Fibroblast of skin of left quadriceps (primary cell): ENCODE measurements at regions not wholly inside any gene's neighbourhood (a gene's known extent, or its start where the extent isn't known, plus 50 kb on each side); places are given as distances from the start of the nearest gene placed in this dataset.

ENCODE experiments used
- DNase-seq, 2 experiments: peaks; one replicate each; pipeline ENCODE4 v3.0.0-alpha.2; 2013; ENCODE audit warnings: low read depth in 2 of 2

DNA sequence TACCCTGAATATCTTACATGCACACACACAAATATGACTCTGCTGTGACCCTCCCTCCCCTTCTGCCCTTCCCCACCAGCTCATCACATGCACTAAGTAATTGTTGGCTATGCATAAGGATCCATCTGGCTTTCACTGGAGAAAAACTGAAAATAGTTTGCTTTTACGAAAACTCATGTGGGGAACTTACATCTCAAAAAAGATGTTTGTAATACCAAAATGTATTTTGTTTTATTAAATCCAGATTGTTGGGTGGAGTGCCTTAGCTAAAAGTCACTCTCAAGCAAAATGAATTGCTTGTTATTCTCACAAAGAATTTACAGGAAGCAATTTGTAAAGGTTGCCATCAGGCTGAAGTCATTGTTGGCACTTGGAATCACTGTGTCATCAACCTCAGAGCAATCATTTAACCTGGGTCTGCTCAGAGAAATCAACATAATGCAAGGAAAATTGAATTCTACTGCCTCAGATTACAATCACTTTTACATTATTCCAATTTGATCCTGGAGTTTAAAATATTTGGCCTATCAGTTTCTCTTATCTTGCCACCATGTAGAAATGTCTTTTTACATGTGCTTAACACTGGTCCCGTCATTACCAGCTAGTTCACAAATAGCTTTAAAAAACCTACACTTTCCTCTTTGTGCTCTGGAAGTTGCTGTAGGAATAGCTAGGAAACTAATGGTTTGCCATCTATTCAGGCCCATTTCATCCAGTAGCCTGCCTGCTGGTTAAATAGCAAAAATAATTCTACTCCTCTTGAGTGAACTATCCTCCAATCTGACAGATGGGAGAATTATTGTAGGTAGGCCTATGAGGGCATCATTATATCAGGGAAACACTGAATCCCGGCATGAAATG lies 90.3 kb upstream of the TMEM17 start:
- peak; percentile 95 to 96 for DNase-seq

DNA sequence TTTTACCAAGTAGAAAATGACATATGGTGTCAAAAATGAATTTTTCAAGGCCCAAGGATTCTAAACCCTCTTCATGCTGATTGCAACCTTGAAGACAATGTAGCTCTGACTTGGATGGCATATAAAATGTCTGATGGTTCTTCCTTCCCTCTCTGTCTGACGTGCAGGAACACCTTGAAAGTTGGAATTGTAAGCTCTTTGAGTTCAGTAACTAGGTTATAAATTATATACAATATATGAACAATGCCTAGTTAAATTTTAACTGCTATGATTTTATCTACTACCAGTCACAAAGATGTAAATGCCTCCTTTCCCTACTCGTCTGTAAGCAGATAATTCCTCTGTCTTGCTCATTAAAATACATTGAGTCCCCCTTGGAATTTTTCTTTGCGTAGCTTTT lies 89.5 kb upstream of the TMEM17 start:
- DNase-seq, result no peak

DNA sequence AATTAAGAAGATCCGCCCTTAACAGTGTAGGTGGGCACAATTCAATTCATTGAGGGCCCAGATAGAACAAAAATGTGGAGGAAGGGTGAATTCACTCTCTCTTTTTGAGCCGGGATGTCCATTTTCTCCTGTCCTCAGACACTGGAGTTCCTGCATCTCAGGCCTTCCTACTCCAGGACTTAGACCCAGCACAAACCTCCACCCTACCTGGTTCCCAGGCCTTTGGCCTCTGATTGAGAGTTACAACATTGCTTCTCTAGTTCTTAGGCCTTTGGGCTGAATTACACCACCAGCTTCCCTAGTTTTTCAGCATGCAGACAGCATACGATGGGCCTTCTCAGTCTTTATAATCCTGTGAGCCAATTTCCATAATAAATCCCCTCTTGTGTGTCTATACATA lies 87.8 kb upstream of the TMEM17 start:
- DNase-seq, result no peak

GRCh38 chr2:62591491-62591890 lies 85.5 kb upstream of the TMEM17 start:
- no peak for DNase-seq

DNA sequence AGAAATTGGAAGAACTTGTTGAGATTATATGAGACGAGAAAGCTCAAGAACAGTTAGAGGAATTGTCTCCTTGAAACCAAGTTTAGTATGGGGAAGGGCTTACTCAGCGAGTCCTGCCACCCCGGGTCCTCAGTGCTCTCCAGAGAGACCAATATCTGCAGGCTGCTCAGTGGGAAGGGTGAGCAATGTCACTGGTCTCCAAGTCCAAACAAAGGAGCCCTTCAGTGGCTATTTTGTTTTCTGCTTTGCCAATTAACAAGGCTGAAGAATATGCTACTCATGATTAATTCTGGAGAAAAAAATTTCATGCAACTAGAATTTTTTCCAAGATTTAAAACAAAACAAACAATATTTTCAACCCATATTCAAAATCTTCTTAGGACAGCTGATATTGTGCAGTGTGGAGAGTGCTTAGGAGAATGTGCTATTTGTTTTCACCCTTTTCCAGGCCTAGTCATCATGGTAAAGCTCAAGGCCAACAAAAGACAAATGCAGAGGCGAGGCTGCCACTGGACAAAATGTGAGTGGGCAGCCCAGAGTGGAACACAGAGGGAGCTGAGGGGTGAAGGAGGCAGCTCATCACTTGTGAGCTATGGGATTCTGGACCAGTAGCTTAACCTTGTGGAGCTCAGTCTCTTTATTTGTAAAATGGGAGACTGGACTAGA lies 83.8 kb upstream of the TMEM17 start:
- no peak for DNase-seq

DNA sequence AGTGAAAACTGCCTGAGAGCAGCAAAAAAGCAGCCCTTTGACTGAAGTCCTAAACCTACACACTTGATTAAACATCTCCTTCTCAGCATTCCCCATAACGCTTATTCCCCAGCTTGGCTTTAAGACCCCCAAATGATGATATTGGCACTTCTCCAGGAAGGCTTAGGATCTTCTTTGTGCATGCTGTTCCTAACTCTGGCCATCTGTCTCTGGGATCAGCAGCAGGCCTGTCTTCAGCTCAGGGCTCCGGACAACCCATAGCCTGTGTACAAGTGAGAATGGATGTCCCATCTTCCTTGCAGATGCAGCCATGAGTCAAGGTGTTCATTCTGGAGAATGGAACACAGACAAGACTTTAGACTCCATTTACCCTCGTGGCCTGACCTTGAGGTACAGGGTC lies 81.6 kb upstream of the TMEM17 start:
- no peak for DNase-seq

- DNase-seq, result no peak
Measured at GRCh38 chr2:62586981-62587380, 81.0 kb upstream of the TMEM17 start.

DNA sequence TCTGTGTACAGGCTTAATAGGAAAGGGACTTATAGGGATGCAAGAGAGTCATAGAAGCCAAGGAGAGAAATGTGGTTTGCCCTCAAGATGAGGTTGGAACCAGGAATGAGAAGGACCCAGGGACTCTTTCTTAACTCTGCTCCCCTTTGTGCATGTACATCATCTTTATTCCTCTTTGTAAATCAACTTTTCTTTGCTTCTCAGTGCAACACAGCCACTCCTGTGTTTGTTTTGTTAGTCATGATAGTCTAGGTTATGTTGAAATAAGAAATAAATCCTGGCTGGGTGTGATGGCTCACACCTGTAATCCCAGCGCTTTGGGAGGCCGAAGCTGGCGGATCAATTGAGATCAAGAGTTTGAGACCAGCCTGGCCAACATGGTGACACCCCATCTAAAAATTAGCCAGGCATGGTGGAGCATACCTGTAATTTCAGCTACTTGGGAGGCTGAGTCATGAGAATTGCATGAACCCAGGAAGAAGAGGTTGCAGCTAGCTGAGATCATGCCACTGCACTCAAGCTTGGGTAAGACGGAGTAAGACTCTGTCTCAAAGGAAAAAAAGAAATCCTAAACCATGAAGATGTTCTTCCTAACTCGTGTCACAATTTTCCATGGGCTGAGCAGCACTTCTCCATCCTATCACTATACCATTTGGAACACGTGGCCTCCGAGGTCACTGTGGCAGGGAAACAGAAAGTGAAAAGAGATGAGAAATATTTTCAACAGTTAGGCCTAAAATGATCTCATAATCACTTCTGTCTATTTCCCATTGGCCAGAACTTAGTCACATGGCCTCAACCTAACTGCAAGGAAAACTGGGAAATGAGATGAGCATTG lies 73.0 kb upstream of the TMEM17 start:
- peak; percentile 40 for DNase-seq

DNA sequence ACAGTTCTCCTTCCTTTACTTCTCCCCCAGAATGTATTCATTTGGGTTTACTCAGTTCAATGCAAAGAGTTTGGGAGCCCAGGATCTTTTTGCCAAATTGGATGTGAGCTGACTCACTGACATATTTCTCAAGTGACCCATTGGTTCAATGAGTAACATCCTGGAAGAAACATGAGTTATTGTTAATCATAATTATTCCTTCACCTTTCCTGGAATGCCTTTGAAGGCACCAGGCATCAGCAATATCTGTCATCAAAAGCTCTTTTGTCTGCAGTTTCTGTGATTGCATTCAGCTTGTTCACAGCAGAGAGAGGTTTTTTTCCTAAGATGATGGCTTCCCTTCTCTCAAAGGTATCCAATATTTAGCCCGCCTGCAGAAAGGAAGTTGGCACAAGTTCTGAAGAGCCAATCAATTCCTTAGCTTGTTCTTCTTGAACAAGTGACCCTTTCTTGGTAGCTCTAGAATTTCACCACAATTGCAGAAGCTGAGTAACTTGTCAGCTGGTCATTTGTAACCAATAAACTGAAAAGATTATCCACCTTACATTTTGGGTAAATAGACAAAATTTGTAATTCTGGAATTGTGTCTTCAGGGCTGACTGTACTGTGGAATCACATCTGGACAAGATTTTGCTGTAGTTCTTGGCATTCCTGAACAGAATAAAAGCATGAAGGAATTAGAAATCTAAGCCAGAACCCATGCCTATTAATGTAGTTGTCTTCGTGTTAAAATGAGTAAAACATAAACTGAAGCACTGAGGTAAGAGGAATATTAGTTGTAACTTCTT lies 72.2 kb upstream of the TMEM17 start:
- peak; percentile 94 for DNase-seq

- DNase-seq, result no peak
Measured at GRCh38 chr2:62576276-62576939, 70.4 kb upstream of the TMEM17 start.

GRCh38 chr2:62573936-62574335 lies 67.9 kb upstream of the TMEM17 start:
- DNase-seq, result no peak

GRCh38 chr2:62573137-62573731 lies 67.2 kb upstream of the TMEM17 start:
- no peak for DNase-seq

- no peak for DNase-seq
Measured at GRCh38 chr2:62570861-62571698, 65.1 kb upstream of the TMEM17 start.

DNA sequence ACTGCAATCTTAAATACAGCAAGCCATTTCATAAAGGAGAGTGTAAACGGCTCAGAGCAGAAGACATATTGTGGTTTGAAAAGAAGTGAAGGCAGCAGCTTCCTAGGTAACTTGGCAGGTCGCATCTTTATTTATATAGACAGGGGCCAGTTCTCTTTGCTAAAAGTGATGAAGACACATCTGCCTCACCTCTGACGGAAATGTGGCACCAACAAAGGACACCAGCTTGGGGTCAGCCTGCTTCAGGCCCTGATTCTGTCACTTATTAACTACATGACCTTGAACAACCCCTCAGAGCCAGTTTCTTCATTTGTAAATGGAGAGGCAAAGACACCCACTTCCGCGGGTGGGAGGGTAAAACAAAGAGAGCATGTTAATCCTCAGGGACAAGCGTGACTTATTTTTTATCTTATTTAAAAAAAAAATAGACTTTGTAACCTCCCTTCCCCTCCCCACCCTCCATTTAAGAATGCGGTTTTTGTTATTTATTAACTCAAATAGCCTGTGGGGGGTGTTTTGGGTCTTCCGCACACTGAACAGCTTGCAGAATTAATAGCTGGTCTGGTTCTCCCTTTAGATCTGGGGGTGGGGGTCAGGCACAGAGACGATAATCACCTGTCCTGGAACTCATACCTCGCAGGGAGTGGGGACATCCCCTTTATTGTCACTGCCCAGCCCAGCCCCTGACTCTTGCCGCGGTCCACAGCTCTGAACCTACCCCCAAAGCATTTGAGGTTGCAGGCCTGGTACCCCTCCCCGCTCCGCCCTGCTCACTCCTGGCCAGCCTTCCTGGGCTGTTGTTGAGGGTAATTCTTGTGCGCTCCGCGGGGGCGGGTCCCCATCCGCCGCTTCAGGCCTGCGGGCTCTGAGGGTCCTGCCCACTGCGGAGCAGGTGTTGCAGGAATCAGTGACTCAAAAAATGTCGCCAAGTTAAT lies 64.2 kb upstream of the TMEM17 start:
- no peak for DNase-seq

- DNase-seq, result no peak
Measured at GRCh38 chr2:62568983-62569837, 63.2 kb upstream of the TMEM17 start.

GRCh38 chr2:62568074-62568473 lies 62.1 kb upstream of the TMEM17 start:
- DNase-seq, result no peak

DNA sequence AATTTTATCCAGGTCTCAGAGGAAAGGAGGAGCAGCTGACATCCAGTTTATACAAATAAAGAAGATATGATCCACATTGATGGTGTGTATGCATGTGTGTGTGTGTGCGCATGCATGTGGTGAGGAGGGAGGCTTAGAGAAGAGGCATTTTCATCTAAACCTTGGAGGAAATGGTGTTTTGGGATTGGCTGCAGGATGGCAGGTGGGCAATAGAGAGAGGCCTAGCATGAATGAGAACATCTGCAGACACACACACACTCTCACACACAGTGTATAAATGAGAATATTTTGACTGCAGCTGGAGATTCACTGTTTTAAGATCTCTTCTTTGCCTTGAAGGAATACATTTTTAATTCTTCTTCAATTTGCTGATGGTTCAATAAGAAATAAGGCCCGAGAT lies 61.7 kb upstream of the TMEM17 start:
- no peak for DNase-seq

- DNase-seq, result no peak
Measured at GRCh38 chr2:62566847-62567246, 60.9 kb upstream of the TMEM17 start.
